ENCODE measurements at regions not wholly inside any gene's neighbourhood (a gene's known extent, or its start where the extent isn't known, plus 50 kb on each side); places are given as distances from the start of the nearest gene placed in this dataset.

GRCh38 chr16:50448981-50449380, 80.2 kb upstream of the BRD7 start:
- TF ChIP-seq CTCF (conservative IDR thresholded peaks at IDR 0.05; ENCODE audit: low read depth in 2 of 2) = no peak; a peak in 1 of 4 replicates
- no peak for TF ChIP-seq CREB1 (CRISPR knock-in tag; IDR thresholded peaks at IDR 0.05; ENCODE audit: low read depth)
- TF ChIP-seq EZH2 (IDR thresholded peaks at IDR 0.05; ENCODE audit: low read depth, unreplicated experiment) = no peak
- TF ChIP-seq ZNF462 (CRISPR knock-in tag; IDR thresholded peaks at IDR 0.05) = no peak
- TF ChIP-seq ZNF331 (CRISPR knock-in tag; IDR thresholded peaks at IDR 0.05; ENCODE audit: low read depth) = no peak
- no peak for TF ChIP-seq JUNB (IDR thresholded peaks at IDR 0.05; ENCODE audit: unreplicated experiment)

Data from GM23338 (cell line).